Left lung (tissue), 4 donors: ENCODE measurements at regions not wholly inside any gene's neighbourhood (a gene's known extent, or its start where the extent isn't known, plus 50 kb on each side); places are given as distances from the start of the nearest gene placed in this dataset.

ENCODE experiments used
- ATAC-seq: fragments of 200-7000 bp; cut with Tn5 transposase; one replicate; pipeline ENCODE4 v1.9.1; 2020; ENCODE audit warnings: moderate library complexity
- DNase-seq, 4 donors: peaks; one replicate each; pipeline ENCODE4 v3.0.0-alpha.2; 2013 to 2020
- H3K27ac ChIP-seq, 2 donors: fragments of 200-600 bp; sonication (generic) in 1 of 2; one replicate each; pipeline versions ENCODE4 v1.5.0 to v1.8.0; 2020 to 2021
- H3K27me3 ChIP-seq, 2 donors: fragments of 200-600 bp; sonication (generic) in 1 of 2; one replicate each; pipeline versions ENCODE4 v1.5.0 to v1.8.0; 2020 to 2021
- H3K36me3 ChIP-seq, 2 donors: fragments of 200-600 bp; sonication (generic) in 1 of 2; one replicate each; pipeline versions ENCODE4 v1.5.0 to v1.8.0; 2020 to 2021
- H3K4me1 ChIP-seq, 2 donors: fragments of 200-600 bp; one replicate each; pipeline ENCODE4 v1.8.0; 2021
- H3K4me3 ChIP-seq, 2 donors: fragments of 200-600 bp; sonication (generic) in 1 of 2; one replicate each; pipeline versions ENCODE4 v1.5.0 to v1.8.0; 2020 to 2021; ENCODE audit warnings: mild to moderate bottlenecking in 1 of 2
- H3K9me3 ChIP-seq, 2 donors: fragments of 200-600 bp; sonication (generic) in 1 of 2; one replicate each; pipeline versions ENCODE4 v1.5.0 to v1.8.0; 2020 to 2021
- intact Hi-C, 2 donors: fragments of 100-400 bp; cut with DNase I; formaldehyde crosslinking; loops; one replicate each; pipeline versions ENCODE4 v1.11.2 to v1.14.2; 2022
- TF ChIP-seq, protein P1 (sequence below), 2 donors: fragments of 200-600 bp; sonication (generic) in 1 of 2; IDR thresholded peaks; one replicate each; pipeline versions ENCODE4 v1.5.0 to v1.8.0; 2021; ENCODE audit warnings: antibody characterized with exemption in 2 of 2
- donor health status: DM: no; HTN: yes; CAD: no.
- donor health status: DM: no; HTN: no; CAD: no.

DNA sequence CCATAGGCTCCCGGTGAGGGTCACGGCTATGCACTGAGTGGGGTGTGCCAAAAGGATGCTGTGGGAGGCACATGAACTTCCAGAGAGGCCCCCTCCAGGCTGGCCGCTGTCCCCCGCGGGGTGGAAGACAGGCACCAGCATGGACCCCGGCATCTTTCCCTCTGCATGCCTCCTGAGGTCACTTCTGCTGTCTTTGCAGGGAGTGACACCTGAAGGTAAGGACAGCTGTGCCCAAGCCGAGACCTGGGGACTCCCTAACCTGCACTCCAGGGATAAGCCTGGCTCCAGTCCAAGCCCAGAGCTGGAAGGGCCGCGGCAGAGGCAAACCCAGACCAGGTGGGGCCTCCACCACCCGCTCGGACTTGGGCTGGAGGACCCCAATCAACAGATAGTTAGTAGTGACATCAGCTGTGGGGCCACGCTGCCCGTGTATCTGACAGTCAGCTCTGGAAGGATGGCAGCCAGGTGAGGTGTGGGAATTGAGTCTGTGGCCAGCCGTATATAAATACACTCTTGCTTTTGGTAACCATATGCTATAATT is 340.7 kb upstream of the MKI67 start:
- no peaks in the 10 kb centered on the region for H3K36me3 ChIP-seq

DNA sequence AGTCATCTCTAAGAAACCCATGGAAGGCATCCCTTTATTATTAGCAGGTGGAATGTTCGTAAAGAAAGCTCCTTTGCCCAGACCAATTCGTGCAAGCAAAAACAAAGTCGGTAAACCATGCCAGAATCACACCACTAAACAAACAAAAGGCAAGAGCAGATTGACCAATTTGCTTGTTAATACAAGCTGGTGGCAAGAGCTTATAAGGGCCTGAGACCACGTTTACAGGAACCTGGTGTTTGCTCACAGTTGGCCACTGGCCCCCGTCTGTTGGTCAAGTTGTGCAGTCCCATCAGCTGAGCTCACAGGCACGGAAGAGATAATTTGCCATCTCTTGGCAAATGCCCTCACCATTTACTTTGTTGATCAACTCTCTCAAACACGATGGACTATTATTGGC is 342.2 kb upstream of the MKI67 start:
- Histone ChIP-seq H3K4me3 (no peak overlapping the region), H3K36me3 (no peaks in the 10 kb centered on the region), H3K27me3 (peaks cover 0 to 45% of the 10 kb centered on the region in 2 donors), H3K9me3 (no peaks in the 10 kb centered on the region), H3K27ac (no peak overlapping the region), H3K4me1 (no peaks in the 10 kb centered on the region)
- intact Hi-C loops, result no loop called here
- ATAC-seq (no peak), DNase-seq (no peak)
- TF ChIP-seq, protein P1, sequence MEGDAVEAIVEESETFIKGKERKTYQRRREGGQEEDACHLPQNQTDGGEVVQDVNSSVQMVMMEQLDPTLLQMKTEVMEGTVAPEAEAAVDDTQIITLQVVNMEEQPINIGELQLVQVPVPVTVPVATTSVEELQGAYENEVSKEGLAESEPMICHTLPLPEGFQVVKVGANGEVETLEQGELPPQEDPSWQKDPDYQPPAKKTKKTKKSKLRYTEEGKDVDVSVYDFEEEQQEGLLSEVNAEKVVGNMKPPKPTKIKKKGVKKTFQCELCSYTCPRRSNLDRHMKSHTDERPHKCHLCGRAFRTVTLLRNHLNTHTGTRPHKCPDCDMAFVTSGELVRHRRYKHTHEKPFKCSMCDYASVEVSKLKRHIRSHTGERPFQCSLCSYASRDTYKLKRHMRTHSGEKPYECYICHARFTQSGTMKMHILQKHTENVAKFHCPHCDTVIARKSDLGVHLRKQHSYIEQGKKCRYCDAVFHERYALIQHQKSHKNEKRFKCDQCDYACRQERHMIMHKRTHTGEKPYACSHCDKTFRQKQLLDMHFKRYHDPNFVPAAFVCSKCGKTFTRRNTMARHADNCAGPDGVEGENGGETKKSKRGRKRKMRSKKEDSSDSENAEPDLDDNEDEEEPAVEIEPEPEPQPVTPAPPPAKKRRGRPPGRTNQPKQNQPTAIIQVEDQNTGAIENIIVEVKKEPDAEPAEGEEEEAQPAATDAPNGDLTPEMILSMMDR (IDR thresholded peaks at IDR 0.05), result no peak

More for the DNA sequence above, 340.7 kb upstream of the MKI67 start:
- no peak for ATAC-seq
- DNase-seq, result no peak
- no peaks in the 10 kb centered on the region for H3K4me1 ChIP-seq
- intact Hi-C loops, result no loop called here
- TF ChIP-seq, protein P1 (IDR thresholded peaks at IDR 0.05), result no peak
- H3K4me3 ChIP-seq, result no peak overlapping the region
- no peak overlapping the region for H3K27ac ChIP-seq
- peaks cover 0 to 35% of the 10 kb centered on the region in 2 donors for H3K27me3 ChIP-seq
- no peaks in the 10 kb centered on the region for H3K9me3 ChIP-seq

DNA sequence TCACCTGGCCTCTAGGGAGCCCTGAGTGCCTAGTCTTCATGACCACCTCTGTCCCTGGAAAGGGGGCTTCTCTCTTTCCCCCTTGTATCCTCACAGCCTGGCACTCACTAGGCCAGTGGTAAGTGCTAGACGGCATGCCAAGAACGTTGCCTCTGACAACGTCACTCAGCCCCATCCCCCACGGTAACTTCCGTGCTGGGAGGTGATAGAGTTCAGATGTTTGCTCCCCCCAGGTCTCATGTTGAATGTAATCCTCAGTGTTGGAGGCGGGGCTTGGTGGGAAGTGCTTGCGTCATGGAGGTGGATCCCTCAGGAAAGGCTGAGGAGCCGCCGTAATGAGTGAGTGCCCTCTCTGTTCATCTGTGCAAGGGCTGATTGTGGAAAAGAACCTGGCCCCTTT is 343.3 kb upstream of the MKI67 start:
- Histone ChIP-seq H3K4me3 (no peak overlapping the region), H3K36me3 (no peaks in the 10 kb centered on the region), H3K9me3 (no peaks in the 10 kb centered on the region), H3K4me1 (no peaks in the 10 kb centered on the region), H3K27ac (no peak overlapping the region), H3K27me3 (peaks cover 0 to 39% of the 10 kb centered on the region in 2 donors)
- intact Hi-C loops, result no loop called here
- DNase-seq (no peak), ATAC-seq (no peak)
- TF ChIP-seq, protein P1 (IDR thresholded peaks at IDR 0.05), result no peak

DNA sequence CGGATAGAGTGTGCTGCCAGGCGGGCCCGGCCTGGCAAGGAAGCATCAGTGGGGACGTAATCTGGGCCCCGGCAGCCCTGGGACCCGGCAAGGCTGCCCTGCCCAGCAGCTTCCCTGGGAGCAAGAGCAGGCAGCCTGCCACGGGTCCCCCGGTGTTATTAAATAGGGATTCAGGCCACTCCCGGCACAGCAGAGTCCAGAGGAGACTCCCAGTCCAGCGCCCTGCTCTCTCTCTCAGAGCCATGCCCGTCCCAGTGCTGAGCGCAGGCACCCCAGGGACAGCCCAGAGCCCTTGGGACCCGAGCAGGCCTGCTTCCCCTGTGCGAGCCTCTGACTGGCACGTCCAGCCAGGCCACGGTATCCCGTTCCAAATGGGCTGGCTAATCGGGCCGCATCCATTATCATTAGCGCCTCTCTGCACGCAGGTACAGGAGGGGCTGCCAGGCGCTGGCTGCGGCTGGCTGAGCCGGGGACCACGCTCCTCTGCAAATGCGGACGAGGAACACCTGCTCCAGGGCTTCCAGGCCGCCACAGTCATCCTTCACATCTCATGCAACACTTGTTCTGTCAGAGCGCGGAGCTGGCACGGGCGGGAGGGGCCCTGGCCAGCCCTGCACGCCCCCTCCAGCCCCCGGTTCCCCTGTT is 344.2 kb upstream of the MKI67 start:
- no peak overlapping the region for H3K27ac ChIP-seq
- no peak overlapping the region for H3K4me3 ChIP-seq
- H3K36me3 ChIP-seq, result no peaks in the 10 kb centered on the region
- ATAC-seq (no peak), DNase-seq (no peak)
- peaks cover 0 to 31% of the 10 kb centered on the region in 2 donors for H3K27me3 ChIP-seq
- H3K9me3 ChIP-seq, result no peaks in the 10 kb centered on the region
- TF ChIP-seq, protein P1 (IDR thresholded peaks at IDR 0.05), result no peak
- intact Hi-C loops, result no loop called here
- H3K4me1 ChIP-seq, result no peaks in the 10 kb centered on the region

DNA sequence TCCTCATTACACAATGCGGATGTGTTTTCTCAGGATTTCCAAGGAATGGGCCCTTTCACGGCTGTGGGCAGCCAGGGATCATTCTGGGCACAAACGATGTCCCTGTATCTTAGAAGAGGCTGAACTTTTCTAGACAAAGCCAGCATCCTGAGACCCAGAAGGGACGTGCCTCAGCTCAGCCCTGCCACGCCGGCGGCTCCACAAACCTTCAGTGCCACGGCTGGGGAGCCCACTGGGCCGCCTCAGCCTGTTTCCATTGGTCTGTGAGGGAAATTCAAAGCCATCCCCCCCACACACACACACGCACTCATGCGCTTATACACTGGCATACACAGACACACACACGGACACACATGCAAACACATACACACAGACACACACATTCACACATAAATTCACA is 344.9 kb upstream of the MKI67 start:
- DNase-seq (no peak), ATAC-seq (no peak)
- H3K4me3 ChIP-seq, result no peak overlapping the region
- intact Hi-C loops, result no loop called here
- no peaks in the 10 kb centered on the region for H3K9me3 ChIP-seq
- H3K4me1 ChIP-seq, result no peaks in the 10 kb centered on the region
- no peaks in the 10 kb centered on the region for H3K36me3 ChIP-seq
- TF ChIP-seq, protein P1 (IDR thresholded peaks at IDR 0.05), result no peak
- H3K27ac ChIP-seq, result no peak overlapping the region
- H3K27me3 ChIP-seq, result peaks cover 0 to 27% of the 10 kb centered on the region in 2 donors
